Fibroblast of lung (primary cell): ENCODE measurements at regions not wholly inside any gene's neighbourhood (a gene's known extent, or its start where the extent isn't known, plus 50 kb on each side); places are given as distances from the start of the nearest gene placed in this dataset.

ENCODE experiments used
- DNase-seq, 2 donors: peaks; one replicate each; pipeline versions ENCODE4 v3.0.0 to v3.0.0-alpha.2; 2010; ENCODE audit warnings: low read depth in 2 of 2
- H2AFZ ChIP-seq: 2 replicates; pipeline ENCODE4 v1.5.1; 2012; ENCODE audit warnings: low read length, control low read depth, inconsistent platforms
- H3K27ac ChIP-seq: 2 replicates; pipeline ENCODE4 v1.5.1; 2011; ENCODE audit warnings: low read length, control low read depth; ENCODE audit not compliant: insufficient read depth
- H3K27me3 ChIP-seq: 2 replicates; pipeline ENCODE4 v1.5.1; 2011; ENCODE audit warnings: mild to moderate bottlenecking, low read length; ENCODE audit not compliant: control insufficient read depth, insufficient read depth
- H3K36me3 ChIP-seq: 2 replicates; pipeline ENCODE4 v1.5.1; 2011; ENCODE audit warnings: low read length; ENCODE audit not compliant: control insufficient read depth, insufficient read depth
- H3K4me1 ChIP-seq: 2 replicates; pipeline ENCODE4 v1.5.1; 2011; ENCODE audit warnings: low read length; ENCODE audit not compliant: control insufficient read depth, insufficient read depth; ENCODE audit errors: extremely low read depth
- H3K4me2 ChIP-seq: 2 replicates; pipeline ENCODE4 v1.5.1; 2011; ENCODE audit warnings: low read length, control low read depth; ENCODE audit not compliant: insufficient read depth; ENCODE audit errors: extremely low read depth
- H3K4me3 ChIP-seq, 4 experiments: fragments of 200-600 bp in 1 of 4; sonication (generic) in 1 of 4; replicated peaks in 1 of 4; 2 replicates each; pipeline ENCODE4 v1.5.1; 2011 to 2016; ENCODE audit warnings: low read length in 4 of 4, low read depth in 3 of 4, mild to moderate bottlenecking in 3 of 4, control low read depth in 2 of 4, inconsistent platforms in 1 of 4, mixed read lengths in 1 of 4; ENCODE audit not compliant: insufficient read depth in 1 of 4; ENCODE audit errors: control extremely low read depth in 1 of 4
- H3K79me2 ChIP-seq: 2 replicates; pipeline ENCODE4 v1.5.1; 2012; ENCODE audit warnings: mild to moderate bottlenecking, low read length, inconsistent platforms; ENCODE audit not compliant: control insufficient read depth, insufficient read depth
- H3K9ac ChIP-seq: 2 replicates; pipeline ENCODE4 v1.5.1; 2011; ENCODE audit warnings: mild to moderate bottlenecking, low read length, control low read depth; ENCODE audit not compliant: insufficient read depth
- H3K9me3 ChIP-seq: 2 replicates; pipeline ENCODE4 v1.5.1; 2012; ENCODE audit warnings: low read depth, low read length; ENCODE audit not compliant: control insufficient read depth, insufficient read depth
- H4K20me1 ChIP-seq: 2 replicates; pipeline ENCODE4 v1.5.1; 2011; ENCODE audit warnings: low read length; ENCODE audit not compliant: control insufficient read depth, insufficient read depth; ENCODE audit errors: extremely low read depth
- EZH2 ChIP-seq: IDR thresholded peaks from 2 replicates; pipeline ENCODE4 v1.5.1; 2012; ENCODE audit warnings: low read length, control low read depth, mild to moderate bottlenecking; ENCODE audit errors: missing control alignments
- TF ChIP-seq, protein P1 (sequence below), 2 donors: IDR thresholded peaks in 1 of 2; conservative IDR thresholded peaks in 1 of 2; 1 replicate in 1 of 2; 2 replicates in 1 of 2; pipeline ENCODE4 v1.5.1; 2011 to 2012; ENCODE audit warnings: low read length in 2 of 2, control low read depth in 1 of 2, inconsistent platforms in 1 of 2, low read depth in 1 of 2, mild to moderate bottlenecking in 1 of 2

DNA sequence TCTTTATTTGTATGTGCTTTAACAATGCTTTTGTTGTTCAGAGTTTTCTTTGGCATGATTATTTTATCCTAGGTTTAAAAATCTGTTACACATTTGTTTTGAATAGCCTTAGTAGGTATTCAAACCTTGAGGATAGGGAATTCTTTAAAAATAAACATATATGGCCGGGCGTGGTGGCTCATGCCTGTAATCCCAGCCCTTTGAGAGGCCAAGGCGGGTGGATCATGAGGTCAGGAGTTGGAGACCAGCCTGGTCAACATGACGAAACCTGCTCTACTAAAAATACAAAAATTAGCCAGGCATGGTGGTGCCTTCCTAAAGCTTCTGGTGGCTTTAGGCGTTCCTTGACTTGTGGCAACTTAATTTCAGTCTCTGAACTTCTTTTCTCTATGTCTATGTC is 743.3 kb upstream of the EPHA6 start:
- Histone ChIP-seq H3K79me2 (no peaks in the 10 kb centered on the region), H4K20me1 (no peaks in the 10 kb centered on the region), H3K27me3 (no peaks in the 10 kb centered on the region), H3K9me3 (no peaks in the 10 kb centered on the region), H3K4me2 (no peak overlapping the region), H3K4me3 (no peak overlapping the region), H3K9ac (no peak overlapping the region), H3K27ac (no peak overlapping the region), H3K36me3 (no peaks in the 10 kb centered on the region), H2AFZ (no peak overlapping the region), H3K4me1 (no peaks in the 10 kb centered on the region)
- no peak for TF ChIP-seq EZH2
- TF ChIP-seq, protein P1, sequence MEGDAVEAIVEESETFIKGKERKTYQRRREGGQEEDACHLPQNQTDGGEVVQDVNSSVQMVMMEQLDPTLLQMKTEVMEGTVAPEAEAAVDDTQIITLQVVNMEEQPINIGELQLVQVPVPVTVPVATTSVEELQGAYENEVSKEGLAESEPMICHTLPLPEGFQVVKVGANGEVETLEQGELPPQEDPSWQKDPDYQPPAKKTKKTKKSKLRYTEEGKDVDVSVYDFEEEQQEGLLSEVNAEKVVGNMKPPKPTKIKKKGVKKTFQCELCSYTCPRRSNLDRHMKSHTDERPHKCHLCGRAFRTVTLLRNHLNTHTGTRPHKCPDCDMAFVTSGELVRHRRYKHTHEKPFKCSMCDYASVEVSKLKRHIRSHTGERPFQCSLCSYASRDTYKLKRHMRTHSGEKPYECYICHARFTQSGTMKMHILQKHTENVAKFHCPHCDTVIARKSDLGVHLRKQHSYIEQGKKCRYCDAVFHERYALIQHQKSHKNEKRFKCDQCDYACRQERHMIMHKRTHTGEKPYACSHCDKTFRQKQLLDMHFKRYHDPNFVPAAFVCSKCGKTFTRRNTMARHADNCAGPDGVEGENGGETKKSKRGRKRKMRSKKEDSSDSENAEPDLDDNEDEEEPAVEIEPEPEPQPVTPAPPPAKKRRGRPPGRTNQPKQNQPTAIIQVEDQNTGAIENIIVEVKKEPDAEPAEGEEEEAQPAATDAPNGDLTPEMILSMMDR (conservative IDR thresholded peaks at IDR 0.05 in 1 of 2, IDR thresholded peaks at IDR 0.05 in 1 of 2; ENCODE audit: low read depth in 1 of 2, low read length in 2 of 2) = no peak
- no peak for DNase-seq

DNA sequence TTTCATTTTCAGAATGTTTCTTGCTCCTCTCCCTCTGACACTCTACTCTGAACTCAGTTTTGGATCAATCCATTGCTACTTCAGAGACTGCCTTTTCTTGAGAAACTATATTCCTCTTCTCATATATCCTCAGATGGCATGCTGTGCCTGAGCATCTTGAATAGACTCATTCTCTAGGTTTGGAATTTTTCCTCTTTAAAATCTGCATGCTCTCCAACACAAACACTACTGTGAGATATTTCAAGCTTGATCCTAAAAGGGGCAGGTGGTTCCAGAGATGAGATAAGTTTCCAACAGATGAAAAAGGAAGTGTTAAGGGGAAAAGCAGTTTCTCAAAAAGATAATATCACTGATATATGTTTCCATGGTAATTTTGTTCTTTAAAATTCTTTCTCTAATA is 742.2 kb upstream of the EPHA6 start:
- Histone ChIP-seq H3K79me2 (no peaks in the 10 kb centered on the region), H3K4me3 (no peak overlapping the region), H3K36me3 (no peaks in the 10 kb centered on the region), H3K27me3 (no peaks in the 10 kb centered on the region), H2AFZ (no peak overlapping the region), H3K27ac (no peak overlapping the region), H3K9me3 (no peaks in the 10 kb centered on the region), H3K4me2 (no peak overlapping the region), H3K9ac (no peak overlapping the region), H4K20me1 (no peaks in the 10 kb centered on the region), H3K4me1 (no peaks in the 10 kb centered on the region)
- TF ChIP-seq, protein P1 (conservative IDR thresholded peaks at IDR 0.05 in 1 of 2, IDR thresholded peaks at IDR 0.05 in 1 of 2; ENCODE audit: low read depth in 1 of 2, low read length in 2 of 2) = no peak
- no peak for TF ChIP-seq EZH2
- no peak for DNase-seq

DNA sequence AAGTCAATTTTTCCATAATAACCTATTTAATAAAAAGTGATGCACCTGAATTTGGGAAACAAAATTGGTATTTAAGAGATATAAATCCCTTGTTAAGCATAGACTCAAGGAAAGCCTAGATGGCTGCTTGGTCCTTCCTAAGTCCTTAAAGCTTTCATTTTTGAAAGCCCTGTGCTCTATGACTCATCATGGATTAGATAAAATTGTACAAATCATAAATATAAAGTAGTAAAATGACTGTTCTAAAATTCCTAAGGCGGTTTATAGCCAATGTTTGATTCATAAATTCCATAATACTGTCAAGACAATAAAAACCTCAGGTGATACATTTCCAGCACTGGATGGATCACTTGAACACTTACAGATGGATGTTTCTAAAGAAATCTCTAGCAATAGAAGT is 730.8 kb upstream of the EPHA6 start:
- Histone ChIP-seq H4K20me1 (no peaks in the 10 kb centered on the region), H3K27me3 (no peaks in the 10 kb centered on the region), H3K9ac (no peak overlapping the region), H3K4me1 (no peaks in the 10 kb centered on the region), H3K36me3 (no peaks in the 10 kb centered on the region), H3K9me3 (no peaks in the 10 kb centered on the region), H3K79me2 (no peaks in the 10 kb centered on the region), H3K27ac (no peak overlapping the region), H2AFZ (no peak overlapping the region), H3K4me3 (no peak overlapping the region), H3K4me2 (no peak overlapping the region)
- TF ChIP-seq EZH2 = no peak
- TF ChIP-seq, protein P1 (conservative IDR thresholded peaks at IDR 0.05 in 1 of 2, IDR thresholded peaks at IDR 0.05 in 1 of 2; ENCODE audit: low read depth in 1 of 2, low read length in 2 of 2) = no peak
- no peak for DNase-seq
